GM23338 (cell line): ENCODE measurements at regions not wholly inside any gene's neighbourhood (a gene's known extent, or its start where the extent isn't known, plus 50 kb on each side); places are given as distances from the start of the nearest gene placed in this dataset.

Experiments
- CREB1 ChIP-seq: fragments of 250-450 bp; sonication (Bioruptor Pico); IDR thresholded peaks from 2 replicates; pipeline ENCODE4 v1.5.0; 2020; ENCODE audit warnings: low read depth, mild to moderate bottlenecking, moderate library complexity
- CTCF ChIP-seq, 2 experiments: fragments of 200-600 bp in 1 of 2; sonication (generic) in 1 of 2; conservative IDR thresholded peaks; 2 replicates each; pipeline versions ENCODE4 v1.5.1 to v1.6.1; 2016 to 2017; ENCODE audit warnings: antibody characterized with exemption in 2 of 2, low read depth in 2 of 2, mild to moderate bottlenecking in 2 of 2, moderate library complexity in 1 of 2
- ETS1 ChIP-seq: IDR thresholded peaks from 2 replicates; pipeline ENCODE4 v1.6.1; 2016; ENCODE audit warnings: antibody characterized with exemption
- EZH2 ChIP-seq: fragments of 200-600 bp; sonication (generic); IDR thresholded peaks from one replicate; pipeline ENCODE4 v1.8.0; 2017; ENCODE audit warnings: antibody characterized with exemption, mild to moderate bottlenecking, low read depth; ENCODE audit not compliant: unreplicated experiment
- EZH2phosphoT487 ChIP-seq: fragments of 200-600 bp; sonication (generic); IDR thresholded peaks from one replicate; pipeline ENCODE4 v1.8.1; 2018; ENCODE audit warnings: antibody characterized with exemption; ENCODE audit not compliant: unreplicated experiment
- JUNB ChIP-seq: IDR thresholded peaks from one replicate; pipeline ENCODE4 v1.6.1; 2016; ENCODE audit warnings: antibody characterized with exemption; ENCODE audit not compliant: unreplicated experiment
- NANOG ChIP-seq: IDR thresholded peaks from 2 replicates; pipeline ENCODE4 v1.6.1; 2016; ENCODE audit warnings: antibody characterized with exemption, borderline replicate concordance
- POLR2AphosphoS5 ChIP-seq: IDR thresholded peaks from 2 replicates; pipeline ENCODE4 v1.6.1; 2016; ENCODE audit warnings: antibody characterized with exemption, low read depth
- REST ChIP-seq: IDR thresholded peaks from one replicate; pipeline ENCODE4 v1.6.1; 2018; ENCODE audit warnings: antibody characterized with exemption; ENCODE audit not compliant: unreplicated experiment
- ZNF114 ChIP-seq: fragments of 250-450 bp; sonication (Bioruptor Pico); IDR thresholded peaks from 2 replicates; pipeline ENCODE4 v1.5.0; 2020; ENCODE audit warnings: mild to moderate bottlenecking, moderate library complexity
- ZNF331 ChIP-seq: fragments of 250-450 bp; sonication (Bioruptor Pico); IDR thresholded peaks from 2 replicates; pipeline ENCODE4 v1.5.0; 2020; ENCODE audit warnings: low read depth, mild to moderate bottlenecking, moderate library complexity

- TF ChIP-seq ZNF331 (no peak), CTCF (conservative IDR thresholded peaks at IDR 0.05; ENCODE audit: low read depth in 2 of 2) (no peak), POLR2AphosphoS5 (no peak), REST (no peak), CREB1 (CRISPR knock-in tag) (no peak), EZH2 (no peak), EZH2phosphoT487 (no peak), ETS1 (no peak), NANOG (no peak), ZNF114 (no peak), JUNB (no peak)
Measured at GRCh38 chr14:76615331-76615730, 145.9 kb upstream of the VASH1 start.
